ENCODE measurements at regions not wholly inside any gene's neighbourhood (a gene's known extent, or its start where the extent isn't known, plus 50 kb on each side); places are given as distances from the start of the nearest gene placed in this dataset.

DNA sequence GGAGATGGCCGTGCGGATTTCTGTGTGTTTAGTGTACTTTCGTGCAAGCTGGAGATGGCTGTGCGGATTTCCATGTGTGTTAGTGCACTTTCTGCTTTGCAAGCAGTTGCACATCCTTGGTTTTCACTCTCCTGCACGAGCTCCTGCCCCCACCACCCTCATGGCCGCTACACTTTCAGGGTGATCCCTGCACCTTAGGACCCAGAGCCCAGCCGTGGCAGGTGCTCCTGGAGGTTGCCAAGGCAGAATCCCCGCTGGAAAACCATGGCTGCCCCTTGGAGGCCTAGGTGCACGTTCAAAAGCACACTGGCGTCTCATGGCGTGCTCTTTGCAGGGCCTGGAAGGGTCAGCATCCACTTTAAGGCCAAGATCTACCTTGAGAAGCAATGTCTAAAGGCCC lies 311.0 kb upstream of the TNRC6C start:
- no peak for DNase-seq (ENCODE audit: extremely low read depth, low read depth)

DNA sequence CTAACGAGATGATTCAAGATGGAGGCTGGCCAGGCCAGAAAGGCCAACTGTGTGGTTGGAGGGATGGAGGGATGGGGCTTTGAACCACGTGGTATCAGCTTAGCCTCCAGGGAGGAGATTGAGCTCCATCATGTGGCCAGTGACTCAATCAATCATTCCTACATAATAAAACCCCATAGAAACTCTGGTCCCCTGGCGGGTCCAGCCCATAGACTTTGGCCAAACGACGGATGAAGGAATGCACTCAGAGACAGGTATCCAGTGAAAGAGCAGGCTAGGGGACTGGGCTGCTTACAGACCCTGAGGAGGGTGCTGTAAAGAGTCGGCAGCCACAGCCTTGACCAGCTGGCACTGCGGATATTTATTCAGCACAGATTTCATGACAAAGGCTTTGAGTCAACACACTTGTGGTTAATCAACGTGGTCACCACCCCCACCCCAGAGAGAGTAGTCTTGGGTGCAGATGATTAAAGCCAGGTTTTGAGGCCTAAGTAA lies 308.7 kb upstream of the TNRC6C start:
- no peak for DNase-seq (ENCODE audit: extremely low read depth, low read depth)

DNA sequence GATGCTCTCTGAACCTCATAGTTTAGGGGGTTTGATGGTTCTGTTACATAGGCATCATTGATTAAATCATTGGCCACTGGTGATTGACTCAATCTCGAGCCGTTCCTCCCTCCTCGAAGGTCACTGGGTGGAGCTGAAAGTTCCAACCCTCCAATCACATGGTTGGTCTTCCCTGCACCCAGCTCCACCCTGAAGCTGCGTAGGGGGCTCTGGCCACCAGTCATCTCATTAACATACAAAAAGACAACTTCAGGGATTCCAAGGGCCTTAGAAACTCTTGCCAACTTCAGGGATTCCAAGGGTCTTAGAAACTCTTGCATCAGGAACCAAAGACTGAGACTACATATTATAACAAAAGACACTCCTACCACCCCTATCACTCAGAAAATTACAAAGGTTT lies 306.5 kb upstream of the TNRC6C start:
- DNase-seq (ENCODE audit: extremely low read depth, low read depth), result no peak

DNA sequence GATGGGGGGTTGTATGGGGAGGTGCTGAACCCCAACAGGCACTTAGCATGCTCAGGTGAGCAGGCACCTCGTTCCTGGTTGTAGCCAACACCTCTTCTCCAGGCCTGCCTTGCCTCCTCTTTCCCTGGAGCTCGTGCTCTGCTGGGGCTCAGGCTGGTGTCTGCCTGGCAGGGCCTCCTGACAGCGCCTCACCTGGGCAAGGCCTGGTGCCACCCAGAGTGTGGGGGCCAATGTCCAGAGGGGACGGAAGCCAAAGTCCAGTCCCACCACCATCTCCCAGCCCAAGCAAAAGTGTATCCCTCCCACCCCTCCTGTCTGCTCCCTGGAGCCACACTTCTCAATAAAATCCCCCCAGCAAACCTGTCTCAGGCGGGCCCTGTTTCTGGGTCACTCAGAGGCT lies 304.2 kb upstream of the TNRC6C start:
- no peak for DNase-seq (ENCODE audit: extremely low read depth, low read depth)

DNA sequence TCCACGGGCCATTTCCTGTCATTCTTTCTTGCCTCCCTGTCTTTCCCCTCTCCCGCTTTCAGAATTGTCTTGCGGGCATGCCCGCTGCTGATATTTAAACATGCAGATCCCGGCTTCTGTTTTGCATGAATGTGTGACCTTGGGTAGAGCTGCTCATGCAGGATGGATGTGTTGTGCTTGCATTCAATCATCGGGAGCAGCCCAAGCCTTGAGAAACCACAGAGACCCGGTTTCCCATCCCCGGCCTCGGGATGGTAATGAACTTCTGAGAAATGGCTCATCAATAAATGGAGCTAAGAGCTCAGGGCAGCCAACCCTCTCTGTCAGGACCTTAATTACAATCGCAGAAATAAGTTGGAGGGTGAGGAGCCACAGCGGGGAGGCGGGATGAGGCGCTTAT lies 303.7 kb upstream of the TNRC6C start:
- no peak for DNase-seq (ENCODE audit: extremely low read depth, low read depth)

DNA sequence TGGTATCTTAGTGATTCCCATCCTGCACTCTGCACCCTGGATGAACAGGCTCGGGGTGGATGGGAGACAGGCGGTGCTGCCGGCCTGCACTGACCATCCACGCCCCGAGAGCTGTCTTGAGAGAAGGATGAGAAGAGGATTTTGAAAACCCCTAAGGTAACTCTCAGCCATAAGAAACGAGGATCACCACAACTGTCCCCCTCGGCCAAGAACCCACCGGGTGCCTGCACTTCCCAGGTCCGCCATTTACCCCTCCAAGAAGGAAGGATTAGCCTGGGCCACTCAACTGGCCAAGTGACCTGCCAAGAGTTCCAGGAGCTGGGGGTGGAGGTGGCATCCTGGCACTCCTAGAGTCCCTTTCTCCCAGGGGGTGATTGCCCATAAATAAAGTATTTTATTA lies 302.4 kb upstream of the TNRC6C start:
- no peak for DNase-seq (ENCODE audit: extremely low read depth, low read depth)

DNA sequence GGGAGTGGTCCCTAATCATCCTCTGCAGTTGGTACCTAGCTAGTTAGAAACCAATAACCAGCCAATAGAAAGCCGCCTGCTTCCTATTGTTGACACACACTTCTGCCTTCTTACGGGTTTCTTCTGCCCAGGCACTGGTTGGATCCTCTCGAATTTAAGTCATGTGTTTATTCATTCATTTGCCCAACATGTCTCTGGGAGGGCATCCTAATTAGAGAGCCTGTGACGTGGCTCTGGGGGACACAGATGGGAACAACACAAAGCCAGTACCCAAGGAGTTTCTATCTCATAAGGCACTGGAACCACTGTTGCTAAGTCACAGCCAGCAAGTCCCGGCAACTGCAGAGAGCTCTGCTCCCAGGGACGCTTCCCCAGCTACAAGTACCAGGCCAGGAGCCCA lies 300.7 kb upstream of the TNRC6C start:
- DNase-seq (ENCODE audit: extremely low read depth, low read depth), result no peak

GRCh38 chr17:77660524-77660923 lies 298.0 kb upstream of the TNRC6C start:
- DNase-seq (ENCODE audit: extremely low read depth, low read depth), result no peak

DNA sequence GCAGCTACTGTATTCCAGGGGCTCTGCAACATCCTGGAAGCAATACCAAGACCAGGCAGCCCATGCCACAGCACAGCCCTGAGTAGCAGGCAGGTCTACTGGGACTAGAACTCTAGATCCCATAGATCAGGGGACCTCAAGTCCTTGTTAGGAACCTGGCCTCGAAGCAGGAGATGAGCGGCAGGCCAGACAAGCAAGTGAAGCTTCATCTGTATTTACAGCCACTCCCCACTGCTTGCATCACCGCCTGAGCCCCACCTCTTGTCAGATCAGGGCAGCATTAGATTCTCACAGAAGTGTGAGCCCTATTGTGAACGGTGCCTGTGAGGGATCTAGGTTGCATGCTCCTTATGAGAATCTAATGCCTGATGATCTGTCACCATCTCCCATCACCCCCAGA lies 295.7 kb upstream of the TNRC6C start:
- no peak for DNase-seq (ENCODE audit: extremely low read depth, low read depth)

DNA sequence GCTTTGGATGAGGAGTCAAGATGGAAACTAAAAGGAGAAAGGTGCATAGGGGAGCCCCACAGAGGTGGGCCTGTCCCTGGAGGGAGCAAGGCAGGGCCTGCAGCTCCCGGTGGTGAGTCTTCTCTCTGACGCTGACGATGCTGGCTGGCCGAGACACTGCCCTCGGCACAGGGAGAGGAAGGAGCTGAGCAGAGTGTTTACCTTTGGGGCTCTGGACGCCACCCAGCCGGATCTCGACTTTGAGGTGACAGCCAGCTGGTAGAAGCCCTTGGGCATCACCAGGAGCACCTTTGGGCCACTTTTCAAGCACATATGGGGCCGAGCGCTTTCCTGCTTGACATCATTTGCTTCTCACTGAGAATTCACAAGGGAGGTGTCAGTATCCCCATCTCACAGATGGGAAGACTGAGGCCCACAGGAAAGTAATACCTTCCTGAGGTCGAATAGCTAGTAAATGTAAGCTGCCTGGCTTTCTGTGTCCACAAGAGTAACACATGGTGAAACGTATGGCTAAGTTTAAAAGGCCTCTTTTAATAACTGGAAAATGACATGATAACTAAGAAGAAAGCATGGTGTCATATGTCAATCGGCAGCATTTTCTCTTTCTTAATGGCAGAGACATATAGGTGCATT lies 294.3 kb upstream of the TNRC6C start:
- no peak for DNase-seq (ENCODE audit: extremely low read depth, low read depth)

- DNase-seq (ENCODE audit: extremely low read depth, low read depth), result no peak
These were observed 292.7 kb upstream of the TNRC6C start for GRCh38 chr17:77665833-77666232.

DNA sequence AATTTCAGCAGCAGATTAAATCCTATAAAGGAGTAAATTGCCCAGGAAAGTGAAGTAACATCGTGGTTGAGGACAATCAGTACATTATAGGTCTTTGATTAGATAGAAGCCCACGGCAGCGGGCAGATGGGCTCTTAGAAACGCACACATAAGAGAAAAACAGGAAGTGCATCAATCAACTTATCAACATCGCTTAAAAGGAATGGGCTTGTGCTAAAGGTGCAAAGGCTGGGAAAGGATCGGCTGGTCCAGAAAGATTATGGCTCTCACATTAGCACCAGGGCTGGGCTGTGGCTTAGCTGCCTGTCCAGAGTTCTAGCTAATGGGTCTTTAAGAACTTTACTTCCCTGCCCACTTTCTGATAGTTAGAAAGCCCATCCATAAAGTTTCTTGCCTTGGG lies 292.0 kb upstream of the TNRC6C start:
- DNase-seq (ENCODE audit: extremely low read depth, low read depth), result no peak

DNA sequence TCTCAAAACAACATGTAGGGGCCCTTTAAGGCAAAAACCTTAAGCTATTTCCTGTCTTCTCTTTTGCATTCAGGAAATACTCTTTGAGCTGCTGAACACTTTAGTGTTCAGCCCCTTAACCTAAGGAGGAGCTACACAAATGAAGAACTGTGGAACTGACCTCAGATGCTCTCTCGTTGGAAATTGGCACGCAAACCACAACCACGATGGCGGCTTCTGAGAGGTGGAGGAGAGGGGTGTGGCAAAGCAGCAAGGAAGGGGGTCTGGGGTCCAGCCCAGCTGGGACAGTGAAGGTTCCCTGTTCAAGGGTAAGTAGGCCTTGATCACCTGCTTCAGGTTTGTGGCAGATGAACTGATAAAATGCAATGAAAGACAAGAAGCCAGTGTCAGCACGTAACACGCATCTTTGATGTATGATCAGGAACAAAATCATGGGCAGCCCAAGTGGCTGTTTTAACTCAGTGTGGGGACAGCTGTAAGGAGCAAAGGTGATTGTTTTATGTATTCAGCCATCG lies 291.6 kb upstream of the TNRC6C start:
- DNase-seq (ENCODE audit: extremely low read depth, low read depth), result no peak

DNA sequence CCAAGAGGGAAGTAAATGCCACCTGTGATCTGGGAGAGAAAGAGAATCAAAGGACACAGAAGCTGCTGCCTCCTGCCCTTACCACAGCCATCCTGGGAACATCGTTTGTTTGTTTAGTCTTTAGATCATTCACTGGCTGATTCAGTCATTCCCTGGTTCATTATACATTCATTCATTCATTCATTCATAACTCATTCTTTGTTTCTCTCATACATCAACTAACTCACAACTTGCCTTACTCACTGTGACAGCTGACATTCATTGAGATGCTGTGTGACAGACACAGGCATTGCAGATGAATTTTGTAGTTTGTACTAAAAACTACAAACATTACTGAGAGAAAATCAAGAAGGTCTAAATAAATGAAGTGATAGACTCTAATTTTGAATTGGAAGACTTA lies 291.0 kb upstream of the TNRC6C start:
- DNase-seq (ENCODE audit: extremely low read depth, low read depth), result no peak

DNA sequence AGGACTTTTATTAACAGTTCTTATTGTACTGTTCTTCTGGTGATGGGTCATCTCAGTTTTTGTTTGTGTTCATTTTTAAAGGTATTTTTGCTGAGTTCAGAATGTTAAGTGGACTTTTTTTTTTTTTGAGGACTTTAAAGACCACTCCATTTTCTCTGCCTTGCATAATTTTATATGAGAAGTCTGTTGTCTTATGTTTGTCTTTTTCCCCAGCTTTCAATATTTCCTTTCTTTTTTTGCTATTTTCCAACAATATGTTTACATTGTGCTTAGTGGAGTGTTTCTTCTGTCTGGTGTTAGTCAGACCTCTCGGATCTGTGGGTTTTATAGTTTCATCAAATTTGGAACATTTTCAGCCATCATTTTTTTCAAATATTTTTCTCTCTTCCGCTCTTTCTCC lies 290.0 kb upstream of the TNRC6C start:
- DNase-seq (ENCODE audit: extremely low read depth, low read depth), result no peak

DNA sequence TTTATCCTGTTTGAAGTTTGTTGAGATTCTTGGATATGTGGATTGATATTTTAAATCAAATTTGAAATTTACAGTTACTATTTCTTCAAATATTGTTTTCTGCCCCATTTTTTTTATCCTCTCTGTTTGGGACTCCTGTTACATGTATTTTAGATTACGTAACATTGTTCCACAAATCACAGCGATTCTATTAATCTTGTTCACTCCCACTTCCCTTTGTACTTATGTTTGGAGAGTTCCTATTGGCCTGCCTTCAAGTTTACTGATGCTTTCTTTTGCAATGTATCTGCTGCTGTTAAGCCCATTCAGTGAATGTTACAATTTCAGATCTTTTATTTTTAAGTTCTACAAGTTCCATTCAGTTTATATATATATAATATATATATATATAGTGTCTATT lies 288.3 kb upstream of the TNRC6C start:
- no peak for DNase-seq (ENCODE audit: extremely low read depth, low read depth)

- DNase-seq (ENCODE audit: extremely low read depth, low read depth), result no peak
These were observed 284.1 kb upstream of the TNRC6C start for GRCh38 chr17:77674358-77674757.

- no peak for DNase-seq (ENCODE audit: extremely low read depth, low read depth)
These were observed 283.1 kb upstream of the TNRC6C start for GRCh38 chr17:77675411-77675810.

DNA sequence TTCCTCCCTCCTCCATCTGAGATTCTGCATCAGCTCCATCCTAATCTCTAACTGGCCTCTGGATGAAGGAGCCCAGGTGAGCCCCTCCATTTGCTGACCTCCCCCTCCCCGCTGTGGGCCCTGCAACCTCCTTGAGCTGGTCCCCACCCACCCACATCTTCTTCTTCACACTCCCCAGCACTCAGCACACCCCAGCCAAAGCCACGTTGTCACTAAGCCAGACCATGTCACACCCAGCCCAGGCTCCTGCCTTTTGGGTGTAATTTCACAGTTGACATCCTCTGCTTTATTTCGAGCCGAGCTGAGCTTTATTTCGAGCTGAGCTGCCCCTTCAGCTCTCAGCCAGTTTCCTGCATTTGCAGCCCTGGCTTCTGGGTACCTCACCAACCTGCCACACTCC lies 282.7 kb upstream of the TNRC6C start:
- no peak for DNase-seq (ENCODE audit: extremely low read depth, low read depth)

DNA sequence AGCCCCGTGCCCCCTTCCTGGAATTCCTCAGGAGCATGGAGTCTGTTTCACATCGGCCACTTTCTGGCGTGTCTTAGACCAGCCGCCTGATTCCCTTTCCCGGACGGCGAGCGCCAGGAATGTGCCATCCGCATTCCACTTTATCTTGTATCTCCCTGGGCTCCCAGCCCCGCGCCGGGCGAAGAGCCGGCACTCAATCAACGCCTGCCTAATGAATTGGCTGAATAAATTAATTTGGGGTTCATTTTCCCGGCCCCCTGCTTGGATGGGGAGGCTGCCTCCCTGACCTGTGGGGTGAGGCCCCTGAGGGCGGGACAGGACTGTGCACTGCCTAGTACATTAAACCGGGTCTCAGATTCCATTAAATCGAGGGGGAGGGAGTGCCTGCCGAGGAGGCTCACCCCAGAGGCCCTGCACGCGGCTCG lies 282.3 kb upstream of the TNRC6C start:
- no peak for DNase-seq (ENCODE audit: extremely low read depth, low read depth)

GRCh38 chr17:77677211-77677610 lies 281.3 kb upstream of the TNRC6C start:
- no peak for DNase-seq (ENCODE audit: extremely low read depth, low read depth)

DNA sequence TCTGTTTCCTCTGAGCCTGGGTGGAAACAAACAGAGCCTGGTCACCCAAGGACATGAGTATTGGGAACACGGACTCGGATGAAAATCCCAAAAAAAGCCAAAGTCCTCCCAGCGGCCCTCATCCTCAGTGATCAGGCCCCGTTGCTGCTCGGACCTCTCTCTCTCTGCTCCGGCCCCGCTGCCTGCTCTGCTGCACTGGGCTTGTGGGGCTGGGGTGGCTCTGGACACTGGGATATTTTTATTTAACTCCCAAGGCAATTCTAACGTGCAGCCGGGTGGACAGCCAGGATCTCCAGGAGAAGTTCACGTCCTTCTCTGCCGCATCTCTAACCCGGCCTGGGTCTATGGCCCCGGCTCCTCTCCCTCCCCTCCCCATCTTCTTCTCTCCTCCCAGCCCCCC lies 280.9 kb upstream of the TNRC6C start:
- no peak for DNase-seq (ENCODE audit: extremely low read depth, low read depth)

DNA sequence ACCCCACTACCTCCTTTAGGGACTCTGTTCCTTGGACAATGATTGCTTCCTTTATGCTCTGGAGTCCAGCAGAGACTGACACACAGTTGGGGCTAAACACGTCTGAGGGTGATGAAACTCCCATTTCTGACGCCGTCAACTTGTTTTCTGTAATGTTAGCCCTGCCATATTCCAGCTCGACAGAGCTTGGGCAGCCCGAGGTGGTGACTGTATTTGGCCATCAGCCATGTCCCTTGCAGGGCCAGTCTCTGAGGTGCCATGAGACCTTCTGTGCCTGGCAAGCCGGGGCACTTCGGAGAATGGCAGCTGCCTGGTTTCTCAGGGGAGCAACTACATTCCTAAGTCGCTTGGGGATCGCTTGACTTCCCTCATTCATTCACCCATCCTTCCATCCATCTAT lies 278.9 kb upstream of the TNRC6C start:
- no peak for DNase-seq (ENCODE audit: extremely low read depth, low read depth)

Data from NCI-H460 (cell line).